ENCODE measurements at regions not wholly inside any gene's neighbourhood (a gene's known extent, or its start where the extent isn't known, plus 50 kb on each side); places are given as distances from the start of the nearest gene placed in this dataset.

DNA sequence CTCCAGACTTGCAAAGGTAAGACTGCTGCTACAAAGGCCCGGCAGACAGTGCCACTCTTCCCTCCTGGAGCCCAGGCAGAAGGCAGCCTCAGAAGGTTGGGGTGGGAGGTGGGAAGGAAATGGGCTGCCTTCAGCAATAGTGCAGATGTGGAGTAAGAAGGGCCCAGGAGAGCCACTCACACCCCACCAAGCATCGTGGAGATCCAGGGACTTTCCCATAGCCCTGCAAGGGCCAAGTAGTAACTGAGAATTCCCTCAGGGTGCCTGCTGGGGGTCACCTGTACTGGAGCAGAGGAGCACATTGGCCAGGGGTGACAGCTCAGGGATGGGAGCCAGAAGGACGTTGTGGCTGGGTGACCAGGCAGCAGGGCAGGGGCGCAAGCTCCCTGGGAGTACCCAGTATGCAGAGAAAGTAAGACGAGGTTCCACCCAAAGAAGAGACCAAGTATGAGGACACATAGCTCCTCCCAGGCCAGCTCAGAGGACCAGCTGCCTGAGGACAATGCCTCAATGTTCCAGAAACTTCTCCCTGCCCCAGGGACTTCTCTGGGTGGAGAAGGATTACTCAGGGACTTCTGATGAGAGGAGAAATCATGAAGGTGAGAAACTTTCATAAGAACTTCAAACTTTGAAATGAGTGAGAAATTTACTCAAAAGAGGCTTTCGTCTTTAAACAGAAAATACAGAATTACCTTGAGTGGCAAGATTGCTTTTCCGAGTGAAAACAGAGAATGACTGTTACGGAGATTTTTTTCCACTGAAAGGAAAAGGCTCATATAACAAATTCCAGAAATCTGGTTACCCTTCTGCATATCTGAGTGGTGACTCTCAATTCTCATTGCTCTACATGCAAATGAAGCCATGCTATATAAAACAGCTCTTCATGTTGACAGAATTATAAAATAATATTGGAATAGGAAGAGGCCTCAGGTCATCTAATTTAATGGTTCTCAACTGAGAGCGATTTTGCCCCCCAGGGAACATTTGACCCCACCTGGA lies 87.9 kb upstream of the TRIO start:
- H3K27me3 ChIP-seq, result no peaks in the 10 kb centered on the region
- no peak overlapping the region for H3K4me3 ChIP-seq
- TF ChIP-seq, protein P1, sequence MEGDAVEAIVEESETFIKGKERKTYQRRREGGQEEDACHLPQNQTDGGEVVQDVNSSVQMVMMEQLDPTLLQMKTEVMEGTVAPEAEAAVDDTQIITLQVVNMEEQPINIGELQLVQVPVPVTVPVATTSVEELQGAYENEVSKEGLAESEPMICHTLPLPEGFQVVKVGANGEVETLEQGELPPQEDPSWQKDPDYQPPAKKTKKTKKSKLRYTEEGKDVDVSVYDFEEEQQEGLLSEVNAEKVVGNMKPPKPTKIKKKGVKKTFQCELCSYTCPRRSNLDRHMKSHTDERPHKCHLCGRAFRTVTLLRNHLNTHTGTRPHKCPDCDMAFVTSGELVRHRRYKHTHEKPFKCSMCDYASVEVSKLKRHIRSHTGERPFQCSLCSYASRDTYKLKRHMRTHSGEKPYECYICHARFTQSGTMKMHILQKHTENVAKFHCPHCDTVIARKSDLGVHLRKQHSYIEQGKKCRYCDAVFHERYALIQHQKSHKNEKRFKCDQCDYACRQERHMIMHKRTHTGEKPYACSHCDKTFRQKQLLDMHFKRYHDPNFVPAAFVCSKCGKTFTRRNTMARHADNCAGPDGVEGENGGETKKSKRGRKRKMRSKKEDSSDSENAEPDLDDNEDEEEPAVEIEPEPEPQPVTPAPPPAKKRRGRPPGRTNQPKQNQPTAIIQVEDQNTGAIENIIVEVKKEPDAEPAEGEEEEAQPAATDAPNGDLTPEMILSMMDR (IDR thresholded peaks at IDR 0.05), result no peak
- TF ChIP-seq POLR2A (IDR thresholded peaks at IDR 0.05), result no peak
- no peak for TF ChIP-seq EP300 (IDR thresholded peaks at IDR 0.05; ENCODE audit: low read depth)
- TF ChIP-seq POLR2AphosphoS5 (IDR thresholded peaks at IDR 0.05), result no peak
- in situ Hi-C loops (cut with MboI; ENCODE audit: low pct_ligation_motif_present in 1 of 4, low pct_unique_long_range_greater_than_20kb in 1 of 4, low sequenced_read_pairs in 3 of 4), result no loop called here
- intact Hi-C loops (cut with DNase I; ENCODE audit: low total_unique reads), result no loop called here
- H3K36me3 ChIP-seq, result no peaks in the 10 kb centered on the region
- WGBS, 2 donors (ENCODE audit: low coverage in 1 of 2), result 76 to 77% methylated on average over 4 to 9 of the region's 9 CpGs
- no peaks in the 10 kb centered on the region for H3K9me3 ChIP-seq
- no peaks in the 10 kb centered on the region for H3K4me1 ChIP-seq
- DNase-seq, result no peak
- no peak overlapping the region for H3K27ac ChIP-seq

DNA sequence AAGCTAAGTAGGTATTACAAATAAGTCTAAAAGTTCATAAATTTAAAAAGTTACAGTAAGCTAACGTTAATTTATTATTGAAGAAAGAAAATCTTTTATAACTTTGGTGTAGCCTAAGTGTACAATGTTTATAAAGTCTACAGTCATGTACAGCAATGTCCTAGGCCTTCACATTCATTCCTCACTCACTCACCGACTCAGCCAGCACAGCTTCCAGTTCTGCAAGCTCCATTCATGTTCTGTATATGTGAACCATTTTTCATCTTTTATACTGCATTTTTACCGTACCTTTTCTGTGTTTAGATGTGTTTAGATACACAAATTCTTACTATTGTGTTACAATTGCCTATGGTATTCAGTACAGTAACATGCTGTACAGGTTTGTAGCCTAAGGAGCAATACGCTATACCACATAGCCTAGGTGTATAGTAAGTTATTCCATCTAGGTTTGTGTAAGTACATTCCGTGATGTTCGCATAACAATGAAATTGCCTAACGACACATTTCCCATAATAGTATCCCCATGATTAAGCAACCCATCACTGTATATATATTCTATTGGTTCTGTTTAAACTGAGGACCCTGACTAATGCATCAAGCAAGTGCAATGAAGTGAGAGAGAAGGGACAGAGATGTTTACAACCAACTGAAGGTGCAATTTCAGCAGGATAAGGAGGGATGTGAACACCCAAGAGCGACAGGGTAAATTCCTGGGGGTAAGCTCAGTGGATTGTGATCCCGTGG lies 88.9 kb upstream of the TRIO start:
- no peaks in the 10 kb centered on the region for H3K9me3 ChIP-seq
- no peak overlapping the region for H3K27ac ChIP-seq
- in situ Hi-C loops (cut with MboI; ENCODE audit: low pct_ligation_motif_present in 1 of 4, low pct_unique_long_range_greater_than_20kb in 1 of 4, low sequenced_read_pairs in 3 of 4) (no loop called here), intact Hi-C loops (cut with DNase I; ENCODE audit: low total_unique reads) (no loop called here)
- no peak for DNase-seq
- WGBS, 2 donors (ENCODE audit: low coverage in 1 of 2), result 88 to 90% methylated on average over 8 to 9 of the region's 9 CpGs
- H3K27me3 ChIP-seq, result no peaks in the 10 kb centered on the region
- TF ChIP-seq EP300 (IDR thresholded peaks at IDR 0.05; ENCODE audit: low read depth) (no peak), POLR2AphosphoS5 (IDR thresholded peaks at IDR 0.05) (no peak), POLR2A (IDR thresholded peaks at IDR 0.05) (no peak)
- TF ChIP-seq, protein P1 (IDR thresholded peaks at IDR 0.05), result no peak
- no peaks in the 10 kb centered on the region for H3K36me3 ChIP-seq
- no peaks in the 10 kb centered on the region for H3K4me1 ChIP-seq
- no peak overlapping the region for H3K4me3 ChIP-seq

- Histone ChIP-seq H3K27ac (no peak overlapping the region), H3K4me3 (no peak overlapping the region), H3K36me3 (no peaks in the 10 kb centered on the region), H3K27me3 (no peaks in the 10 kb centered on the region), H3K9me3 (no peaks in the 10 kb centered on the region), H3K4me1 (no peaks in the 10 kb centered on the region)
- no peak for DNase-seq
- TF ChIP-seq POLR2AphosphoS5 (IDR thresholded peaks at IDR 0.05) (no peak), POLR2A (IDR thresholded peaks at IDR 0.05) (no peak), EP300 (IDR thresholded peaks at IDR 0.05; ENCODE audit: low read depth) (no peak)
- TF ChIP-seq, protein P1 (IDR thresholded peaks at IDR 0.05), result no peak
- intact Hi-C loops (cut with DNase I; ENCODE audit: low total_unique reads), result no loop called here
- WGBS, 2 donors (ENCODE audit: low coverage in 1 of 2), result 40 to 46% methylated on average over 4 of the region's 4 CpGs
- in situ Hi-C loops (cut with MboI; ENCODE audit: low pct_ligation_motif_present in 1 of 4, low pct_unique_long_range_greater_than_20kb in 1 of 4, low sequenced_read_pairs in 3 of 4), result no loop called here
These were observed 92.3 kb upstream of the TRIO start for GRCh38 chr5:14050821-14051220.

DNA sequence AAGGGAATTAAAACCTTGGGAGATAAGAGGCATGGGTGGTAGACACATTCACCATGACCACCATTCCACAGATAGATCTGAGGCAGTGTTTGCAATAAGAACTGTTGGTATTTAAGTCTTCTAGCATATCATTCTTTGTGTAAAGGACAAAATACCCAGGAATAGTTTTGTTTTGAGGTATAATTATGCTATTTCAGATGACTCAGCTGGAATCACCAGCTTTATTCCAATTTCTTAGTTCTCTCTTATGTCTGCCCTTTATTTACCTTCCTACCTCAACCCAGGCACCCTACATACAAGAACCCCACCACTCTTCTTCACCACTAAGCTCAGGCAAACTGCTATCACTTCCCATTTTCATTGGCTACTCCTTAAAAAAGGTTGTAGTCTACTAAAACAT lies 94.7 kb upstream of the TRIO start:
- TF ChIP-seq EP300 (IDR thresholded peaks at IDR 0.05; ENCODE audit: low read depth) (no peak), POLR2A (IDR thresholded peaks at IDR 0.05) (no peak), POLR2AphosphoS5 (IDR thresholded peaks at IDR 0.05) (no peak)
- TF ChIP-seq, protein P1 (IDR thresholded peaks at IDR 0.05), result no peak
- Histone ChIP-seq H3K9me3 (no peaks in the 10 kb centered on the region), H3K27me3 (no peaks in the 10 kb centered on the region), H3K36me3 (no peaks in the 10 kb centered on the region), H3K4me1 (no peaks in the 10 kb centered on the region), H3K4me3 (no peak overlapping the region), H3K27ac (no peak overlapping the region)
- in situ Hi-C loops (cut with MboI; ENCODE audit: low pct_ligation_motif_present in 1 of 4, low pct_unique_long_range_greater_than_20kb in 1 of 4, low sequenced_read_pairs in 3 of 4), result no loop called here
- intact Hi-C loops (cut with DNase I; ENCODE audit: low total_unique reads), result no loop called here
- DNase-seq, result no peak

Measured in transverse colon (tissue), 4 donors.